ENCODE measurements at regions not wholly inside any gene's neighbourhood (a gene's known extent, or its start where the extent isn't known, plus 50 kb on each side); places are given as distances from the start of the nearest gene placed in this dataset.

- Histone ChIP-seq H3K4me2 (ENCODE audit: low read length) (no peak overlapping the region), H3K36me3 (replicated peaks; ENCODE audit: low read depth, low read length) (no peaks in the 10 kb centered on the region), H3K9ac (ENCODE audit: low read length) (no peak overlapping the region), H3K27ac (ENCODE audit: low read length) (no peak overlapping the region), H3K9me3 (ENCODE audit: insufficient read depth, low read length) (no peaks in the 10 kb centered on the region), H3K4me3 (ENCODE audit: low read length) (no peak overlapping the region), H3K79me2 (ENCODE audit: low read length) (no peaks in the 10 kb centered on the region), H3K27me3 (ENCODE audit: low read depth, low read length) (no peaks in the 10 kb centered on the region), H4K20me1 (ENCODE audit: insufficient read depth, low read length) (no peaks in the 10 kb centered on the region), H3K4me1 (ENCODE audit: low read length) (no peaks in the 10 kb centered on the region), H2AFZ (ENCODE audit: low read depth, low read length) (no peak overlapping the region)
- TF ChIP-seq CTCF (IDR thresholded peaks at IDR 0.05; ENCODE audit: low read depth, low read length) (no peak), EZH2phosphoT487 (IDR thresholded peaks at IDR 0.05; ENCODE audit: low read depth) (no peak)
These were observed 65.9 kb upstream of the VASH1 start for GRCh38 chr14:76695263-76695920.

- no peaks in the 10 kb centered on the region for H3K9me3 ChIP-seq (ENCODE audit: insufficient read depth, low read length)
- H3K9ac ChIP-seq (ENCODE audit: low read length), result no peak overlapping the region
- no peaks in the 10 kb centered on the region for H3K27me3 ChIP-seq (ENCODE audit: low read depth, low read length)
- no peaks in the 10 kb centered on the region for H3K4me1 ChIP-seq (ENCODE audit: low read length)
- H3K4me2 ChIP-seq (ENCODE audit: low read length), result no peak overlapping the region
- no peaks in the 10 kb centered on the region for H4K20me1 ChIP-seq (ENCODE audit: insufficient read depth, low read length)
- no peak for TF ChIP-seq CTCF (IDR thresholded peaks at IDR 0.05; ENCODE audit: low read depth, low read length)
- TF ChIP-seq EZH2phosphoT487 (IDR thresholded peaks at IDR 0.05; ENCODE audit: low read depth), result no peak
- H3K36me3 ChIP-seq (replicated peaks; ENCODE audit: low read depth, low read length), result no peaks in the 10 kb centered on the region
- H3K4me3 ChIP-seq (ENCODE audit: low read length), result no peak overlapping the region
- no peak overlapping the region for H3K27ac ChIP-seq (ENCODE audit: low read length)
- no peak overlapping the region for H2AFZ ChIP-seq (ENCODE audit: low read depth, low read length)
- no peaks in the 10 kb centered on the region for H3K79me2 ChIP-seq (ENCODE audit: low read length)
These were observed 64.9 kb upstream of the VASH1 start for GRCh38 chr14:76696361-76696760.

GRCh38 chr14:76696791-76697190 is 64.5 kb upstream of the VASH1 start:
- no peak overlapping the region for H3K27ac ChIP-seq (ENCODE audit: low read length)
- H4K20me1 ChIP-seq (ENCODE audit: insufficient read depth, low read length), result no peaks in the 10 kb centered on the region
- H3K4me1 ChIP-seq (ENCODE audit: low read length), result no peaks in the 10 kb centered on the region
- no peaks in the 10 kb centered on the region for H3K36me3 ChIP-seq (replicated peaks; ENCODE audit: low read depth, low read length)
- H3K4me3 ChIP-seq (ENCODE audit: low read length), result no peak overlapping the region
- no peaks in the 10 kb centered on the region for H3K79me2 ChIP-seq (ENCODE audit: low read length)
- H3K9me3 ChIP-seq (ENCODE audit: insufficient read depth, low read length), result no peaks in the 10 kb centered on the region
- no peak overlapping the region for H3K9ac ChIP-seq (ENCODE audit: low read length)
- H2AFZ ChIP-seq (ENCODE audit: low read depth, low read length), result no peak overlapping the region
- TF ChIP-seq CTCF (IDR thresholded peaks at IDR 0.05; ENCODE audit: low read depth, low read length), result no peak
- TF ChIP-seq EZH2phosphoT487 (IDR thresholded peaks at IDR 0.05; ENCODE audit: low read depth), result no peak
- H3K27me3 ChIP-seq (ENCODE audit: low read depth, low read length), result no peaks in the 10 kb centered on the region
- H3K4me2 ChIP-seq (ENCODE audit: low read length), result no peak overlapping the region

GRCh38 chr14:76697246-76697905 is 63.9 kb upstream of the VASH1 start:
- H4K20me1 ChIP-seq (ENCODE audit: insufficient read depth, low read length), result no peaks in the 10 kb centered on the region
- H2AFZ ChIP-seq (ENCODE audit: low read depth, low read length), result no peak overlapping the region
- TF ChIP-seq EZH2phosphoT487 (IDR thresholded peaks at IDR 0.05; ENCODE audit: low read depth) (no peak), CTCF (IDR thresholded peaks at IDR 0.05; ENCODE audit: low read depth, low read length) (no peak)
- no peaks in the 10 kb centered on the region for H3K79me2 ChIP-seq (ENCODE audit: low read length)
- no peaks in the 10 kb centered on the region for H3K9me3 ChIP-seq (ENCODE audit: insufficient read depth, low read length)
- no peaks in the 10 kb centered on the region for H3K4me1 ChIP-seq (ENCODE audit: low read length)
- H3K4me3 ChIP-seq (ENCODE audit: low read length), result no peak overlapping the region
- no peaks in the 10 kb centered on the region for H3K36me3 ChIP-seq (replicated peaks; ENCODE audit: low read depth, low read length)
- no peak overlapping the region for H3K9ac ChIP-seq (ENCODE audit: low read length)
- no peaks in the 10 kb centered on the region for H3K27me3 ChIP-seq (ENCODE audit: low read depth, low read length)
- H3K4me2 ChIP-seq (ENCODE audit: low read length), result no peak overlapping the region
- no peak overlapping the region for H3K27ac ChIP-seq (ENCODE audit: low read length)

Data from OCI-LY3 (cell line).